Spleen (tissue), 11 donors: ENCODE measurements at regions not wholly inside any gene's neighbourhood (a gene's known extent, or its start where the extent isn't known, plus 50 kb on each side); places are given as distances from the start of the nearest gene placed in this dataset.

Experiments used
- DNase-seq: peaks from one replicate; pipeline ENCODE4 v3.0.0-alpha.2; 2020
- H3K27ac ChIP-seq, 8 donors: fragments of 200-600 bp; sonication (generic) in 7 of 8; 1 replicate in 4 of 8; 2 replicates in 4 of 8; pipeline versions ENCODE4 v1.5.0 to v1.8.0; 2016 to 2021; ENCODE audit warnings: inconsistent platforms in 4 of 8, mild to moderate bottlenecking in 4 of 8, moderate library complexity in 1 of 8
- H3K27me3 ChIP-seq, 7 donors: fragments of 200-600 bp; sonication (generic) in 6 of 7; replicated peaks in 1 of 7; 1 replicate in 4 of 7; 2 replicates in 3 of 7; pipeline versions ENCODE4 v1.5.0 to v1.8.0; 2016 to 2021; ENCODE audit warnings: inconsistent platforms in 3 of 7, mild to moderate bottlenecking in 1 of 7
- H3K36me3 ChIP-seq, 6 donors: fragments of 200-600 bp; sonication (generic) in 5 of 6; 1 replicate in 4 of 6; 2 replicates in 2 of 6; pipeline versions ENCODE4 v1.5.0 to v1.8.0; 2016 to 2021; ENCODE audit warnings: inconsistent platforms in 2 of 6
- H3K4me1 ChIP-seq, 6 donors: fragments of 200-600 bp; sonication (generic) in 5 of 6; 1 replicate in 3 of 6; 2 replicates in 3 of 6; pipeline versions ENCODE4 v1.5.0 to v1.8.0; 2016 to 2021; ENCODE audit warnings: inconsistent platforms in 3 of 6
- H3K4me3 ChIP-seq, 8 donors: fragments of 200-600 bp; sonication (generic) in 7 of 8; 1 replicate in 4 of 8; 2 replicates in 4 of 8; pipeline versions ENCODE4 v1.5.0 to v1.8.0; 2016 to 2021; ENCODE audit warnings: inconsistent platforms in 4 of 8, mild to moderate bottlenecking in 4 of 8, moderate library complexity in 2 of 8
- H3K9me3 ChIP-seq, 8 donors: fragments of 200-600 bp; sonication (generic) in 7 of 8; 1 replicate in 4 of 8; 2 replicates in 4 of 8; pipeline versions ENCODE4 v1.5.0 to v1.8.0; 2016 to 2021; ENCODE audit warnings: inconsistent platforms in 4 of 8
- CTCF ChIP-seq, 11 experiments: fragments of 200-600 bp in 7 of 11; fragments of 450-650 bp in 4 of 11; sonication (generic) in 4 of 11; IDR thresholded peaks in 8 of 11; conservative IDR thresholded peaks in 3 of 11; 1 replicate in 7 of 11; 2 replicates in 4 of 11; pipeline versions ENCODE4 v1.4.0 to v1.8.0; 2016 to 2021; ENCODE audit warnings: antibody characterized with exemption in 11 of 11, inconsistent platforms in 4 of 11, mild to moderate bottlenecking in 1 of 11
- POLR2A ChIP-seq, 3 donors: fragments of 450-650 bp; IDR thresholded peaks; one replicate each; pipeline ENCODE4 v1.5.1; 2017; ENCODE audit warnings: antibody characterized with exemption in 3 of 3, mild to moderate bottlenecking in 1 of 3
- POLR2AphosphoS5 ChIP-seq, 3 donors: sonication (generic); formaldehyde crosslinking; IDR thresholded peaks; one replicate each; pipeline ENCODE4 v1.5.1; 2017; ENCODE audit warnings: antibody characterized with exemption in 3 of 3
- WGBS, 5 donors: extraction: QIAGEN DNeasy Blood & Tissue Kit in 3 of 5; methylation state at CpG; one replicate each; pipeline versions ENCODE4 v1.1.5 to v1.1.7; 2013 to 2018; 5-methylcytosine and 5-hydroxymethylcytosine counted together
- intact Hi-C: fragments of 100-400 bp; cut with DNase I; formaldehyde crosslinking; loops from one replicate; pipeline ENCODE4 v1.15.0; 2023; ENCODE audit warnings: low total_unique reads
- donor health status: healthy with polysubstance abuse.
- donor health status: DM: no; HTN: no; CAD: no; lungs with moderate emphysema.
- donor health status: DM: no; HTN: no; CAD: no.
- donor health status: Bipolar disorder and iron deficiency.
- donor health status: healthy.
- donor health status: DM: no; HTN: no; CAD: no.
- donor health status: DM: yes; HTN: yes; CAD: no.

GRCh38 chr6:159106627-159107241 is 61.9 kb upstream of the TAGAP start:
- Histone ChIP-seq H3K27ac (peak overlapping the region; percentile 66 to 93 (median 87)), H3K36me3 (no peaks in the 10 kb centered on the region), H3K9me3 (no peaks in the 10 kb centered on the region), H3K27me3 (no peaks in the 10 kb centered on the region), H3K4me1 (peaks cover 29 to 92% (median 67%) of the 10 kb centered on the region in 6 donors), H3K4me3 (peak overlapping the region in 6 of 8 donors; percentile 12 to 55 (median 22))
- intact Hi-C loops, result loop anchor here (10.0 kb wide), 1 partner anchor 102 kb away; the partner anchor contains the start of gene RSPH3
- TF ChIP-seq CTCF (IDR thresholded peaks at IDR 0.05 in 8 of 11, conservative IDR thresholded peaks at IDR 0.05 in 3 of 11), result peak in 1 of 11 experiments; percentile 14
- TF ChIP-seq POLR2AphosphoS5 (IDR thresholded peaks at IDR 0.05), result peak in 1 of 3 donors; percentile 83
- peak in 1 of 3 donors; percentile 84 for TF ChIP-seq POLR2A (IDR thresholded peaks at IDR 0.05)
- DNase-seq, result peak; percentile 90
- WGBS, 5 donors, result 4 to 12% (median 8%) methylated on average over 7 of the region's 7 CpGs

GRCh38 chr6:159105716-159106115 is 60.9 kb upstream of the TAGAP start:
- Histone ChIP-seq H3K27me3 (no peaks in the 10 kb centered on the region), H3K27ac (peak overlapping the region; percentile 54 to 93 (median 87)), H3K4me1 (peaks cover 29 to 89% (median 67%) of the 10 kb centered on the region in 6 donors), H3K9me3 (no peaks in the 10 kb centered on the region), H3K4me3 (no peak overlapping the region), H3K36me3 (no peaks in the 10 kb centered on the region)
- intact Hi-C loops, result loop anchor here (10.0 kb wide), 1 partner anchor 101 kb away; the partner anchor contains the start of gene RSPH3
- 82 to 90% (median 87%) methylated on average over 3 of the region's 3 CpGs for WGBS, 5 donors
- DNase-seq, result no peak
- no peak for TF ChIP-seq POLR2AphosphoS5 (IDR thresholded peaks at IDR 0.05)
- no peak for TF ChIP-seq POLR2A (IDR thresholded peaks at IDR 0.05)
- TF ChIP-seq CTCF (IDR thresholded peaks at IDR 0.05 in 8 of 11, conservative IDR thresholded peaks at IDR 0.05 in 3 of 11), result no peak

- no peaks in the 10 kb centered on the region for H3K36me3 ChIP-seq
- intact Hi-C loops, result loop anchor here (5.0 to 10.0 kb wide), 2 partner anchors 63 to 100 kb away; partner anchors contain the start of genes RSPH3 and TAGAP
- H3K27me3 ChIP-seq, result no peaks in the 10 kb centered on the region
- TF ChIP-seq POLR2AphosphoS5 (IDR thresholded peaks at IDR 0.05), result peak; percentile 40 to 87 (median 85)
- TF ChIP-seq CTCF (IDR thresholded peaks at IDR 0.05 in 8 of 11, conservative IDR thresholded peaks at IDR 0.05 in 3 of 11), result no peak
- peak in 1 of 3 donors; percentile 37 for TF ChIP-seq POLR2A (IDR thresholded peaks at IDR 0.05)
- no peaks in the 10 kb centered on the region for H3K9me3 ChIP-seq
- H3K27ac ChIP-seq, result peak overlapping the region; percentile 61 to 93 (median 86)
- H3K4me3 ChIP-seq, result no peak overlapping the region
- H3K4me1 ChIP-seq, result peaks cover 29 to 89% (median 60%) of the 10 kb centered on the region in 6 donors
- 57 to 68% (median 66%) methylated on average over 4 to 5 of the region's 5 CpGs for WGBS, 5 donors
- peak; percentile 91 for DNase-seq
Measured at GRCh38 chr6:159104931-159105330, 60.1 kb upstream of the TAGAP start.
